HEK293T (cell line): ENCODE measurements at regions not wholly inside any gene's neighbourhood (a gene's known extent, or its start where the extent isn't known, plus 50 kb on each side); places are given as distances from the start of the nearest gene placed in this dataset.

Experiments
- CTCF ChIA-PET: fragments of 350-600 bp; formaldehyde crosslinking; extraction: SDS; loops from one replicate; lab custom pipeline; 2021; ENCODE audit warnings: antibody characterized with exemption, inconsistent platforms; lab: Yijun Ruan, JAX
- POLR2A ChIA-PET: fragments of 350-600 bp; formaldehyde crosslinking; extraction: SDS; loops from one replicate; lab custom pipeline; 2020; ENCODE audit warnings: antibody characterized with exemption, inconsistent platforms; lab: Yijun Ruan, JAX
- DNase-seq: peaks from one replicate; pipeline ENCODE4 v3.0.0; 2012; ENCODE audit warnings: mixed read lengths; ENCODE audit errors: extremely low spot score
- BHLHE40 ChIP-seq: fragments of 450-650 bp; IDR thresholded peaks from 2 replicates; pipeline ENCODE4 v1.6.1; 2016; ENCODE audit warnings: mild to moderate bottlenecking, moderate library complexity, borderline replicate concordance
- L3MBTL2 ChIP-seq: fragments of 450-650 bp; conservative IDR thresholded peaks from 2 replicates; pipeline ENCODE4 v1.6.1; 2016; ENCODE audit warnings: mild to moderate bottlenecking
- SP1 ChIP-seq: fragments of 450-650 bp; IDR thresholded peaks from 2 replicates; pipeline ENCODE4 v1.6.1; 2017

DNA sequence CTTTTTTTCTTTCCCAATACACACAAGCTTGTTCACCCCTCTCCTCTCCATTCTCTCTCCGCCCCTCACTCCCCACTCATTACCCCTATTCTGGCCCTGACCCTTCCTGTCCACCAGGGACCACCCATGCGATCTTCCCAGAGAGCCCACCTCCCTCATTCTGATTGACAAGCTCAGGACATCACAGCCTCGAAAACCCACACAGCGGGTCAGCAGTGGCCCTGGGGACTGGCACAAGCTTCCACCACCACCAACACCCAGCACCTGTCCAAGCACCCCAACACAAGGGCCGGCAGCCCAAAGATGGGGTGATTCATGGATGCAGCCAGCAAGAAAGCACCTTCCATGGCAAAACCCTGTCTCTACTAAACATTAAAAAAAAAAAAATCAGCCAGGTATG, 50.0 kb upstream of the USP6NL start:
- ChIA-PET CTCF (no interaction called here), POLR2A (no interaction called here)
- DNase-seq = no peak
- TF ChIP-seq L3MBTL2 (no peak), SP1 (no peak), BHLHE40 (no peak)
